KOPT-K1 (cell line): ENCODE measurements at regions not wholly inside any gene's neighbourhood (a gene's known extent, or its start where the extent isn't known, plus 50 kb on each side); places are given as distances from the start of the nearest gene placed in this dataset.

ENCODE experiments used
- H3K27ac ChIP-seq: fragments of 200-600 bp; sonication (generic); 2 replicates; pipeline ENCODE4 v1.5.1; 2016; ENCODE audit warnings: antibody characterized with exemption, mild to moderate bottlenecking, low read depth, low read length; ENCODE audit not compliant: poor library complexity, severe bottlenecking
- H3K36me3 ChIP-seq: fragments of 200-600 bp; sonication (generic); 2 replicates; pipeline ENCODE4 v1.5.1; 2017; ENCODE audit warnings: antibody characterized with exemption, mild to moderate bottlenecking, low read length, moderate library complexity; ENCODE audit not compliant: insufficient read depth
- H3K9me3 ChIP-seq: fragments of 200-600 bp; sonication (generic); 2 replicates; pipeline ENCODE4 v1.5.1; 2017; ENCODE audit warnings: antibody characterized with exemption, low read length, mild to moderate bottlenecking; ENCODE audit not compliant: insufficient read depth, poor library complexity, severe bottlenecking

GRCh38 chr18:28647961-28648360 is 471.0 kb upstream of the CDH2 start:
- Histone ChIP-seq H3K36me3 (no peaks in the 10 kb centered on the region), H3K27ac (no peak overlapping the region), H3K9me3 (no peaks in the 10 kb centered on the region)

GRCh38 chr18:28637897-28638296 is 461.0 kb upstream of the CDH2 start:
- Histone ChIP-seq H3K9me3 (no peaks in the 10 kb centered on the region), H3K27ac (no peak overlapping the region), H3K36me3 (no peaks in the 10 kb centered on the region)

- H3K36me3 ChIP-seq: no peaks in the 10 kb centered on the region
- no peak overlapping the region for H3K27ac ChIP-seq
Measured at GRCh38 chr18:28635530-28635929, 458.6 kb upstream of the CDH2 start.

GRCh38 chr18:28626756-28627155 is 449.8 kb upstream of the CDH2 start:
- H3K27ac ChIP-seq: no peak overlapping the region
- H3K36me3 ChIP-seq: no peaks in the 10 kb centered on the region
- no peaks in the 10 kb centered on the region for H3K9me3 ChIP-seq

More at GRCh38 chr18:28635530-28635929, 458.6 kb upstream of the CDH2 start:
- no peaks in the 10 kb centered on the region for H3K9me3 ChIP-seq

GRCh38 chr18:28607991-28608390 is 431.1 kb upstream of the CDH2 start:
- Histone ChIP-seq H3K36me3 (no peaks in the 10 kb centered on the region), H3K27ac (no peak overlapping the region), H3K9me3 (no peaks in the 10 kb centered on the region)

- no peaks in the 10 kb centered on the region for H3K9me3 ChIP-seq
- H3K36me3 ChIP-seq: no peaks in the 10 kb centered on the region
- H3K27ac ChIP-seq: no peak overlapping the region
Measured at GRCh38 chr18:28606686-28607085, 429.8 kb upstream of the CDH2 start.

- Histone ChIP-seq H3K36me3 (no peaks in the 10 kb centered on the region), H3K27ac (no peak overlapping the region), H3K9me3 (no peaks in the 10 kb centered on the region)
Measured at GRCh38 chr18:28602391-28602790, 425.5 kb upstream of the CDH2 start.

GRCh38 chr18:28594034-28594433 is 417.1 kb upstream of the CDH2 start:
- Histone ChIP-seq H3K27ac (no peak overlapping the region), H3K36me3 (no peaks in the 10 kb centered on the region), H3K9me3 (no peaks in the 10 kb centered on the region)

- Histone ChIP-seq H3K36me3 (no peaks in the 10 kb centered on the region), H3K9me3 (no peaks in the 10 kb centered on the region), H3K27ac (no peak overlapping the region)
Measured at GRCh38 chr18:28588884-28589549, 412.1 kb upstream of the CDH2 start.

GRCh38 chr18:28584731-28585130 is 407.8 kb upstream of the CDH2 start:
- no peak overlapping the region for H3K27ac ChIP-seq

GRCh38 chr18:28582724-28583123 is 405.8 kb upstream of the CDH2 start:
- Histone ChIP-seq H3K27ac (no peak overlapping the region), H3K36me3 (no peaks in the 10 kb centered on the region), H3K9me3 (no peaks in the 10 kb centered on the region)

More at GRCh38 chr18:28584731-28585130, 407.8 kb upstream of the CDH2 start:
- Histone ChIP-seq H3K9me3 (no peaks in the 10 kb centered on the region), H3K36me3 (no peaks in the 10 kb centered on the region)

- Histone ChIP-seq H3K9me3 (no peaks in the 10 kb centered on the region), H3K36me3 (no peaks in the 10 kb centered on the region)
Measured at GRCh38 chr18:28581521-28582071, 404.7 kb upstream of the CDH2 start.

GRCh38 chr18:28576941-28577340 is 400.0 kb upstream of the CDH2 start:
- Histone ChIP-seq H3K9me3 (no peaks in the 10 kb centered on the region), H3K36me3 (no peaks in the 10 kb centered on the region)

More at GRCh38 chr18:28581521-28582071, 404.7 kb upstream of the CDH2 start:
- no peak overlapping the region for H3K27ac ChIP-seq

GRCh38 chr18:28575123-28575522 is 398.2 kb upstream of the CDH2 start:
- no peaks in the 10 kb centered on the region for H3K9me3 ChIP-seq
- no peaks in the 10 kb centered on the region for H3K36me3 ChIP-seq
- H3K27ac ChIP-seq: no peak overlapping the region

More at GRCh38 chr18:28576941-28577340, 400.0 kb upstream of the CDH2 start:
- H3K27ac ChIP-seq: no peak overlapping the region

GRCh38 chr18:28574175-28574574 is 397.2 kb upstream of the CDH2 start:
- Histone ChIP-seq H3K36me3 (no peaks in the 10 kb centered on the region), H3K27ac (no peak overlapping the region), H3K9me3 (no peaks in the 10 kb centered on the region)

- no peak overlapping the region for H3K27ac ChIP-seq
Measured at GRCh38 chr18:28571929-28572328, 395.0 kb upstream of the CDH2 start.

More at GRCh38 chr18:28571929-28572328, 395.0 kb upstream of the CDH2 start:
- no peaks in the 10 kb centered on the region for H3K9me3 ChIP-seq
- no peaks in the 10 kb centered on the region for H3K36me3 ChIP-seq
